Stimulated activated CD4-positive, alpha-beta T cell treated with anti-CD3 and anti-CD28 coated beads, Interleukin-2, amount 100 ng/mL, for 4 hours (primary cell): ENCODE measurements at regions not wholly inside any gene's neighbourhood (a gene's known extent, or its start where the extent isn't known, plus 50 kb on each side); places are given as distances from the start of the nearest gene placed in this dataset.

Experiments used
- DNase-seq: peaks from one replicate; pipeline ENCODE4 v3.0.0-alpha.2; 2020; ENCODE audit warnings: low read depth

DNA sequence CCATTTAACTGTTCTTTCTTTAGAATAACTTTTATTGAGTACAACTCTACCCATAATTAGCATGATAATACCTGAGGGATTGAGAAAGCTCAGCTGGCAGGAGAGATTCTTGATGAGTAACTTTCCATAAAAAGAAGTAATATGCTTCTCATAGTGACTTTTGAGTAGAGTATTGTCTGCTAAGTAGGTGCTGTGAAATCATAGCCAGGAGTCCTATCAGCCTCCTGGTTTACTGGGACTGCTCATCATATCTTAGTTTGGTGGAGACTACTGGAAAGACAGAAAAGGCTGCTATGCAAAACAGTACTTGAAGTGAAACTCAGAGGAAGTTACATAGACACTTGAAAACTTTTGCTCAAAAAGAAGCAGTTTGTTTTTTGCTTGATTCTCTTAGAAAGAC, 113.3 kb upstream of the ATP2B1 start:
- DNase-seq = no peak

DNA sequence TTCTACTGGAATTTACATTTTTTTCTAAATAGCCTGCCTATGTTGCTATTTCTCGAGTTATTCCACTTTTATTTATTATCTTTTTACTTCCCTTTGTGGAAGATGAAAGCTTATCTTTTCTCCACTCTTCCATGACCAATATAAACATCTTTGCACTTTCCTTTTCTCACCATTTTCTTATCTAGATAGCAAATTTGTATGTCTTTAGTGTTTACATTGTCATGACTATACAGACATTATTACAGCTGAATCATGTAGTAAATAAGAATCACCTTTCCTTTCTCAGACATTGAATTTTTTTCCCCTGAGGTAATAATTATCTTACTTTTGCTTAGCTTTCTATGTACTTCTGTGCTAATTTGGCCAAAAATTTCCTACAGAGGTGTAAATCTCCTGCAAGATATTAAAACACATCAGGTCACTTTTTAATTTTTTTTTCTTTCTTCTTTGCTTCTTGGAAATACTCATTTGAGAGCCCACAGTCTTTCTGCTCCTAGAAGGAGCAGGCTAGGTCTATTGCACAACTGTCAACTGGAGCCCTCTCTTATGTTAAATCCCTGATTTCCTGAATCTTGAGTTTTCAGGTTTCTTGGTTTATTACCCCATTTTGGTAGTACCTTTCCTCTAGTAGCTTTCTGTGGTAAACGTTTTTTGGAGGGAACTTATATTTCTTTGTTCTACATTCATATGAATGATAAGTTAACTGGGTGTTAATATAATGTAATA, 109.0 kb upstream of the ATP2B1 start:
- DNase-seq = no peak

DNA sequence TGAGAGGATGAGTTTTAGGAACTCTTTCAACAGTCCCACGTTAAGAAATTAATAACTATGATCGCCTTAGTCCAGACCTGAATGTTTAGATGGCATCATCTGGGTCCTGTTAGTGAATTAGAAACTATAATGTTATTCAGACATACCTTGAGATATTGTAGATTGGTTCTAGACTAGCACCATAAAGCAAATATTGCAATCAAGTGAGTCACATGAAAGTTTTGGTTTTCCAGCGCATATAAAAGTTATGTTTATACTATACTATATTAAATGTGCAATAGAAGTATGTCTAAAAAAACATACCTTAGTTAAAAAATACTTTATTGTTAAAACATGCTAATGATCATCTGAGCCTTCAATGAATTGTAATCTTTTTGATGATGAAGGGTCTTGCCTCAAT, 106.6 kb upstream of the ATP2B1 start:
- DNase-seq = no peak

DNA sequence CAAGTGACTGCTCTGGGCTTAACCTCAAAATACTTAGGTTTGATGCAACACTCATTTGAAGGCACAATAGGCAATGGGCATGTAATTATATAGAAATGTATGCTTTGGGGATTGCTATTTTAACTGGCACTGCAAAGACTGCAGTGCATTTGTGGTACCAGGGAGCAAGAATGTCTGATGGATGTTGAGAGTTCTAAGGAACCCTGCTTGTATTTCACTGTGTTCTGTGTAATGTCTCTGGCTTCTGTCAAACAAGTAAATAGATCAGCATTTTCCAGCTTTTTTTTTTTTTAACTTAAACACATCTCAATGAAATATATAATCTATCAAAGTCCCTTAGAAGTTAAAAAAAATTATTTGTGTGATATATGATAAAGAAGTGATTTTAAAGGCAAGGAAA, 94.8 kb upstream of the ATP2B1 start:
- no peak for DNase-seq

DNA sequence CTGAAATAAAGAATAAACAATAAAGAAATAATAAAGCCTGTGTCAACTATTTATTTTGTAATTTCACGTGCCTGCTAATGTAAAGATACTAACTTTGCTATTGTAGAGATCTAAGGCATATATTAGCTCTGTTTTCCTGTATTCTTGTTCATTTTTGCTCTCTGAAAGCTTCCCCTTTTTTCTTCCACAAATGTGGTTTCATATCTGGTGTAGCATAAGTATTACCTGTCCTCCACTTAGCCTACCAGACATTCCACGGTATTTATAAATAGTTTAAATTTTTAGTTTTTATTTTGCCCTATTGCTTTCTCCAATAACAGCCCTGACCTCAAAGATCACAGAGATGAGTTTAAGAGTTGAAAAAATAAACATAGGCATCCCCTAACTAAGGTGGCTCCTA, 92.6 kb upstream of the ATP2B1 start:
- DNase-seq = no peak

DNA sequence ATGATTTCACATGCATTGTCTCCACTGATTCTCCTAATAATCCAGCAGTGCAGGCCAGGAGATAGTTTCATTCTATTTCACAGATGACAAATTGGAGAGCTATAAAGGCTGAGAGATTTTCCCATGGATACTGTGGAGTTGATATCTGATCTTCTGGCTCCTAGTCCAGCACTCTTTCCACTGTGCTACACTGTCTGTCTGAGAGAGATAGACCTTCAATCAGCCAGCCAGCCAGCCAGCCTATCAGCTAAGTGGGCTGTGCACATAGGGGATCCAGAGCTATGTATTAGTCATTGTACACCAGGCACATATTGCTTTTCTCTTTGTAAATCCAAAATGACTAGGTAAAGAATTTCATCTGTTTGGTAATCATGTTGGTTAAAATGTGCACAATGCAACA, 91.8 kb upstream of the ATP2B1 start:
- no peak for DNase-seq

DNA sequence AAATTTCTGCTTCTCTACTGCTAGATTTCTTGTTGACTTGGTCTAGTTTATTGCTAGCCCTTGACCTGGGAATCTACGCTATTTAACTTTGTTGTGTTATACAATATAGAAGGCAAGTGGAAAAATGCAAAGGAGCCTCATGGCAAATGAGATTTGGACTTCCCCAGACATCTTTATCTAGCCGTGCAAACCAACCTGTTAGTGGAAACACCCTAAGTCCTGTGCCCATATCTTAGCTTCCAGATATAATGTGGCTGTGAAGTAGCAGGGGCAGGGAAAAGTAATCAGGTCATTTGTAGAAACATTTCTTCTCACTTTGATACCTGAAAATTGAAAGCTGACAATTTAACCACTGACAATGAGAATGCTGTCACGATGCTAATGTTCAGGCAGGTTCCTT, 90.7 kb upstream of the ATP2B1 start:
- DNase-seq = no peak

DNA sequence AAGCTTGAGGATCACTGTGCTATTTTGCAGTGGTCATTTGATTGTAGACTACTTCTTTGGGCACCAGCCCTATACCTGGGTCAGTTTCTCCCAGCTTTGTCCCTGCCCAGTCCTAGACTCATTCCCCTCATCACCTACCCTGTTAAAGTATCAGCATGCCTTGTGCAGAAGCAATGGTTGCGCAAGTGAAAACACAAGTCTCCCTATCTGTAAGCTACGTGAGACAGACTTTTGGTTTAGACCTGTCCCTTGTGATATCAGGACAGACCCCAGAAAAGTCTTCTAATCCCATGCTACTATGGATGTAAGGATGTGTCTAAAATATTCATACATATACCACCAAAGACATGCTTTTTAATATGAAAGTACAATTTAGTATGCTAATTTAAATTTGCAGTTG, 88.8 kb upstream of the ATP2B1 start:
- DNase-seq = no peak

DNA sequence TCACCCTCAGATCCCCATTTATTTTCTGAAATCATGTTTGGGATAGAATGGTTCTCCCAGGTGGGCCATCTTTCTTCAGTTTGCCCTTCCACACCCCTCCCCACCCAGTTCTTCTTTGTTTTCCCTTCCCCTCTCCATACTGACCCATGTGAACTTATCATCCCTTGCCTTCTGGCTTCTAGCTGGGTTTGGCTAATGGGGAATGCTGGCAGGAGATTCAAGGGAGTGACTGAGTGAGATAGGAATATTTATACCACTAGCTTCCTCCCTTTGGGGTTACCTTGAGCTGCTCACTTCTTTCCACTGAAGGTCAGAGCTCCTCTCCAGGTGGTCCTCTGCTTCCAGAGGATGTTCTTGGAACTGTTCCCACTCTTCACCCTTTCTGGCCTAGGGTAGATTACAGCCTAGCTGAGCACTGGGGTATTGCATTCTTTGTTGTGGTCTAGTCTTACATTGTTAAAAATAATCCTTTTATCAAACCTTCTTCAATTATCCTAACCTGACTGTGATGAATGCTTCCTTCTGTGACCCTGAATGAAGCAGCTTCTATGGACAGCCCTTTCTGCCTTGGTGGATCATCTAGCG, 88.3 kb upstream of the ATP2B1 start:
- DNase-seq = no peak

DNA sequence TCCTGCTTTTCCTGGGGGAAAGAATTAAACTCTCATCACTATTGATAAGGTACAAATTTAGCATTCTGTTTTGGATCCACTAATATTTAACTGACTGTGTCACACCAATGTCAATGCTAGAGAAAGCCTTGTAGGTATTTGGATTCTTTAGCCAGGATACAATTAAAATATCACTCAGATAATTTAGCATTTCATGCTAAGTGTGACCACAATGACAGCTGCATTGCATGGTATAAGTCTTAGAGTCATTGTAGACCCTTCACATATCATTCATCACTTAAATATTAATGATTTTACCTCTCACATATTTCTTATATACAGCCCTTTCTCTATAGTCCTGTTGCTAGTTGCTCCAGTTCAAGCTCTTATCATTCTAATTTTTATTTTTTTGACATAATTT, 85.3 kb upstream of the ATP2B1 start:
- no peak for DNase-seq

DNA sequence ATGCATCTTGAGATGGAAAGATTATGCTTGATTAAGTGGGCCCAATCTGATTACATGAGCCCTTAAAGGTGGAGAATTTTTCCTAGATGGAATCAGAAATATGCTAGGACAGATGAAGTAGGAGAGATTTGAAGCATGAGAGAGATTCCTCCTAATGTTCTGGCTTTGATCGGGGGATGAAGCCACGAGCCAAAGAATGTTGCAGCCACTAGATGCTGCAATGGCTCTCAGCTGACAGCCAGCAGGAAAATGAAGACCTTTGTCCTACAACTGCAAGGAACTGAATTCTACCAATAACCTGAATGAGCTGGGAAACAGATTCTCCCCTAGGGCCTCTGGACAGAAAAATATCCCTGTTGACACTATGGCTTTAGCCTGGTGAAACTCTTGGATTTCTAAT, 82.6 kb upstream of the ATP2B1 start:
- DNase-seq = no peak

DNA sequence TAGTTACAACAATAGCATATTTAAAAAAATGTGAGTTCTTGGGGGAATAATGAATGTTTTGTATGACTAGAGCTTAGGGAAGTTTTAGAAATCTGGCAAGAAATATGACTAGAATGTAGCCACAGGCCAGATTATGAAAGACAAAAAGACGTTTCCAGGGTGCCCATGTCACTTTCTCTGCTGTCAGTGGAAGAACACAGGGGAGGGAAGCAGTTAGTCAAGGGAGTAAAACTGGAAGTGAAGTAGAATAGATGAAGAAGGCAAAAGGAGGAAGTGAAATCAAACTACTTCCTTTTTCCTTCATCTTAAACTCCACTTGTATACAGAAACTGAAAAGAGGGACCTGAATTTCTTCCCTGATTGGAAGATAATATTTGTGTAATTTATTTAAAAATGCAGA, 81.2 kb upstream of the ATP2B1 start:
- DNase-seq = no peak

DNA sequence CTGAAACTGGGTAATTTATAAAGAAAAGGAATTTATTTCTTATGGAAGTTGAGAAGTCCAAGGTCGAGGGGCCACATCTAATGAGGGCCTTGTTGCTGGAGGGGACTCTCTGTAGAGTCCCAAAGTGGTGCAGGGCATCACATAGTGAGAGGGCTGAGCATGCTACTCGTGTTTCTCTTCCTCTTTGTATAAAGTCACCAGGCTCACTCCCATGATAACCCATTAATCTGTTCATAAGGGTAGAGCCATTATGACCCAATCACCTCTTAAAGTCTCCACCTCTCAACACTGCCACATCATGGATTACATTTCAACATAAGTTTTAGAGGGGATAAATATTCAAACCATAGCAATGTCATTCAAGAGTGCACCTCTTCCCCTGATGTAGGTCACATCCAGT, 79.1 kb upstream of the ATP2B1 start:
- no peak for DNase-seq

DNA sequence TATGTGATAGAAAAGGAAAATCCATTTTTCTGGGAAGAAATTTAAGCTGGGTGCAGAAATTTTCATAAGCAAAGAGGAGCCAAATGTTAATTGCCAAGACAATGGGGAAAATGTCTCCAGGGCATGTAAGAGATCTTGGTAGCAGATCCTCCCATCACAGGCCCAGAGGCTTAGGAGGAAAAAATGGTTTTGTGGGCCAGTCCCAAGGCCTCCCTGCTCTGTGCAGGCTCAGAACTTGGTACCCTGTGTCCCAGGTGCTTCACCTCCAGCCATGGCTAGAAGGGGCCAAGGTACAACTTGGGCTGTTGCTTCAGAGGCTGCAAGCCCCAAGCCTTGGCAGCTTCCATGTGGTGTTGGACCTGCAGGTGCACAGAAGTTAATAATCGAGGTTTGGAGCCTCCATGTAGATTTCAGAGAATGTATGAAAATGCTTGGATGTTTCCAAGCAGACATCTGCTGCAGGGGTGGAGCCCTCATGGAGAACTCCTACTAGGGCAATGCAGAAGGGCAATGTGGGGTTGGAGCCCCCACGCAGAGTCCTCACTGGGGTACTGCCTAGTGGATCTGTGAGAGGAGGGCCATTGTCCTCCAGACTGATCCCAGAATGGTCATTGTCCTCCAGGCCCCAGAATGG, 77.7 kb upstream of the ATP2B1 start:
- no peak for DNase-seq

DNA sequence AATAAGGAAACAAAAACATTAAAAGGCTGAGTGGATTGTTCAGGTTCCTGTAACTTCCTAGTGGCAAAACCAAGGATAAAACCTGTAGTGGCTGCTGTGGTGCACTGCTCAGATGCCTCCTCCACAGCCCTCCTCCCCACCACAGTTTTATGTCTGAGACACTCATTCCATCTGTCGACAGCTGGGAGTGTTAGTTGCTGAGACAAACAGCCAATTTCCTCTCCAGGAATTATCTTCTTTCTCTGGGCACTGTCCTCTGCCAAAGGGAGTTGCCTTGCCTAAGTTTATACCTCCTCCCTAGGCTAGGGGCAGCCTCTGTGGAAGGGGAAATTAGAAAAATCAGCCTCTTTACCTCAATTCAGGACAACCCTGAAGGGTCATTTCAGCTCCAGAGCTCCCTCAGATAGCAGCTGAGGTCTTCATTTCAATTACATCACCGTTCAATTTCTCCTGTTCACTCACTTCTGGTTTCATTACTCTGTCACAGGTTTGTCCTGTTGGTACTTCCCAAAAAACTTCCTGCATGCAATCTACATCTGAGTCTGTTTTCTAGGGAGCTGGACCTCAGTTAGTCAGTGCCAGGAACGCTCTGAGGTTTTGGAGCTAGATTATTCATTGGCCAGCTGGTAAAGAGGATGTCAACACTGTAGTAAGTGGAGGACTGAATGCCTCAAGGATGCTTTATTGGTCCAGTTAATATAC, 74.9 kb upstream of the ATP2B1 start:
- no peak for DNase-seq

DNA sequence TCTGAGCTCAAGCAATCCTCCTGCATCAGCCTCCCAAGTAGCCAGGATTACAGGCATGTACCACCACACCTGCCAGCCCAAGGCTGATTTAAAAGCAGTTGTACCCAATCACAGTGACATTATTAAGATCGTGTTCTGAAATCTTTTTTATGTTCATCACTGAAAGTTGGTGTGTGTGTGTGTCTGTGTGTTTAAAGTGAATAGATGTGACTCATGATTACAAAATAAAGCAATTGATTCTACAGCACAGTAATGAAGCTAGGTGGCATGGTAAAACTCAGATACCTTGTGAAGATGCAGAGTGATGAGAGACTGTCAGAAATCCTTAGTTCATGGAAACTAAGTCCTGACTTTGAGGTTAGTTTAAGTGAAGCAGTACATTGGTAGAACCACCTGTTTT, 74.2 kb upstream of the ATP2B1 start:
- no peak for DNase-seq

DNA sequence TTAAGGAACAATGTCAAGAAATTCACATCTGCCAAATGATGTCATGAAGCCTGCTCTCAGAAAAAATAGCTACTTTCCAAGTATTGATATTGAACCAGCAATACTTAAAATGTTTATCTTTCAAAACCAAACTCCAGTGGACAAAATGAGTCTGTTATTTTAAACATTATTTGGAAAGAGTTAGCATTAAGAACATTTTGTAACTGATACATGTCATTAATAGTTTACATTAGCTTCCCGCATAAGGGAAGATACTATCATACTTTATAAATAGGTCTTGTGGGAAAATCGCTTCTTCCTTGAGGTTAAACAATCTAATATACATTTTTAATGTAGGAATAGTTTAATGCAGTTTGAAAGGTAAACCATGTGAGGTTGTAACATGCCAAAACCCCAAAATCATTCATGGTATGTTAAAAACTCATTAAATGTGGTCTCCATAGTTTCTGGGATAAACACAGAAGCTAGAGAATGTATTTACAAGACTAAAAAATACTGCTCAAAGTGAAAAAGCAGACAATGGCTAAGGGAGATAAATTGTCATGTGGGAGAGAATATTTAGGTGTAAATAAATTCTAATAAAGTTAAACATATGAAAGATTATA, 73.4 kb upstream of the ATP2B1 start:
- no peak for DNase-seq

DNA sequence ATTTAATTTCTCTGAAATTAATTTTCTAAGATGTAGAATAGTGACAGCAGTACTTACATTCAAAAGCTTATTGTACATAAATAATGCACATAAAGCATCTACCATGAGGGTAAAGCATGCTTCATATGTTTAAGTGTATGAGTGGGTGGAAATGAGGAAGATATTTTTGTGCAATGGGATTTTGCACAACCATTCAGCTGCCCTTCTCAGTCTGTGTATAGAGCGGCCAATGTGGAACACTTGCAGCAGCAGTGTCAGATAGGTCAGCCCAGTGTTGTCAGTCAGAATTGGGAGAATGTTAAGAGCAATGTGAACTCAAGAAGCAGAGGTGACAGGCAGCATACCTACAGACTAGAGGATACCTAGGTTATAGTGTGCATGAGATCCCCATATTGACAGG, 72.5 kb upstream of the ATP2B1 start:
- DNase-seq = no peak

DNA sequence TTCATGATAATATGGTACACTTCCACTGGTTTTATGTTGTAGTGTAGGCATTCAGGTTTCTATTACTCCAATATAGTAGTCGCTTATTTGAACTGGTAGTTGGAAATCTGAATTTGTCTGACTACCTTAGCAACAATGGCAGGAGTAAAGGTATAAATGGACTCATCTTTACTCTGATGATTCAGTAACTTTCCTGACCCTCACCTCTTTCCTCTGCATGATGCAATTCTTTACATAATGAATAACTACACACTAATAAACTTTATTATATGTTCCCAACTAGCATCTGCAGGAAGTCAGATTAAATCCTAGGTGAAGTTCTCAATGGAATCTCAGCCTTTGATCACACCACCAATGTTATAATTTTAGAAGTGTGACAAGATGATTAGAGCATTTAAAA, 70.5 kb upstream of the ATP2B1 start:
- DNase-seq = no peak

DNA sequence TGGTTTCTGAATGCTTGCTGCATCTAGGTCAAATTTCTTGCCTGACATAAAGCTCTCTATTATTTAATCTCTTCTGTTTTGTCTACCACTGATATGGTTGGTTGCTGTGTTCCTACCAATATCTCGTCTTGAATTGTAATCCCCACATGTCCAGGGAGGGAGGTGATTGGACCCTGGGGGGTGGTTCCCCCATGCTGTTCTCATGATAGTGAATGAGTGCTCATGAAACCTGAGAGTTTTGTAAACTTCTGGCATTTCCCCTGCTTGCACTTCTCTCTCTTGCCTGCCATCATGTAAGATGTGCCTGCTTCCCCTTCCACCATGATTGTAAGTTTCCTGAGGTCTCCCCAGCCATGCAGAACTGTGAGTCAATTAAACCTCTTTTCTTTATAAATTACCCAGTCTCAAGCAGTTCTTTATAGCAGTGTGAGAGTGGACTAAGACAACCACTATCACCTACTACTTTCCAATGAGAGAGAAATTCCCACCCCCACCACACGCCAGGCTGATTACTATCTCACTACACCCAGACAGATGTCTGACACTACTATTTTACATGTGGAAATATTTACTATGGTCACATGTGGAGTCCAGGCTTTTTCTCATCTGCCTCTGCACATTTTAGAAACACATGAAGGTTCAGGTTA, 69.2 kb upstream of the ATP2B1 start:
- DNase-seq = no peak

DNA sequence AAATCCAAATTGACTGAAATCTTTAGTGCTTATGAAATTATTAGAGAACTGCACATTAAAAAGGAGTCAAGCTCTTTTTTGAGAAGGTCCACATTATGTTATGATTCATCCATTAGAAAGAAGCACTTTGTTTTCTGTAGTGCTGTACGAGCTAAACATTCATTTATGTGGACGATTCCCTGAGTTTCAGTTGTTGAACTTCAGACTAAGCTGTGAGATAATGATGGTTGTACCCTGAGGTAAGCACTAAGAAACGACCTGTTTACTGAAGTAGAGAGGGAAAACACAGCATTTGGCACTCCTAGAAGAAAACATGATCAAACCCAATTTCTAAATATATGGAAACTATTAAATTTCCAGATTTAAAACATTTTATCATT, 67.3 kb upstream of the ATP2B1 start:
- no peak for DNase-seq
